Upper lobe of left lung (tissue), 4 donors: ENCODE measurements at regions not wholly inside any gene's neighbourhood (a gene's known extent, or its start where the extent isn't known, plus 50 kb on each side); places are given as distances from the start of the nearest gene placed in this dataset.

Experiments used
- POLR2A ChIP-seq, 4 donors: fragments of 450-650 bp; IDR thresholded peaks; one replicate each; pipeline ENCODE4 v1.5.1; 2016 to 2017; ENCODE audit warnings: antibody characterized with exemption in 4 of 4, mild to moderate bottlenecking in 2 of 4
- POLR2AphosphoS5 ChIP-seq, 2 donors: sonication (generic); formaldehyde crosslinking; IDR thresholded peaks; one replicate each; pipeline ENCODE4 v1.5.1; 2017; ENCODE audit warnings: antibody characterized with exemption in 2 of 2
- TF ChIP-seq, protein P1 (sequence below), 6 experiments: fragments of 450-650 bp in 4 of 6; fragments of 200-600 bp in 2 of 6; sonication (generic) in 2 of 6; IDR thresholded peaks; one replicate each; pipeline ENCODE4 v1.5.1; 2016 to 2019; ENCODE audit warnings: antibody characterized with exemption in 6 of 6

GRCh38 chr7:35465791-35466336, 212.0 kb upstream of the TBX20 start:
- TF ChIP-seq, protein P1, sequence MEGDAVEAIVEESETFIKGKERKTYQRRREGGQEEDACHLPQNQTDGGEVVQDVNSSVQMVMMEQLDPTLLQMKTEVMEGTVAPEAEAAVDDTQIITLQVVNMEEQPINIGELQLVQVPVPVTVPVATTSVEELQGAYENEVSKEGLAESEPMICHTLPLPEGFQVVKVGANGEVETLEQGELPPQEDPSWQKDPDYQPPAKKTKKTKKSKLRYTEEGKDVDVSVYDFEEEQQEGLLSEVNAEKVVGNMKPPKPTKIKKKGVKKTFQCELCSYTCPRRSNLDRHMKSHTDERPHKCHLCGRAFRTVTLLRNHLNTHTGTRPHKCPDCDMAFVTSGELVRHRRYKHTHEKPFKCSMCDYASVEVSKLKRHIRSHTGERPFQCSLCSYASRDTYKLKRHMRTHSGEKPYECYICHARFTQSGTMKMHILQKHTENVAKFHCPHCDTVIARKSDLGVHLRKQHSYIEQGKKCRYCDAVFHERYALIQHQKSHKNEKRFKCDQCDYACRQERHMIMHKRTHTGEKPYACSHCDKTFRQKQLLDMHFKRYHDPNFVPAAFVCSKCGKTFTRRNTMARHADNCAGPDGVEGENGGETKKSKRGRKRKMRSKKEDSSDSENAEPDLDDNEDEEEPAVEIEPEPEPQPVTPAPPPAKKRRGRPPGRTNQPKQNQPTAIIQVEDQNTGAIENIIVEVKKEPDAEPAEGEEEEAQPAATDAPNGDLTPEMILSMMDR (IDR thresholded peaks at IDR 0.05): no peak
- TF ChIP-seq POLR2AphosphoS5 (IDR thresholded peaks at IDR 0.05) (peak in 1 of 2 donors; percentile 32), POLR2A (IDR thresholded peaks at IDR 0.05) (no peak)
